SK-N-DZ (cell line): ENCODE measurements at regions not wholly inside any gene's neighbourhood (a gene's known extent, or its start where the extent isn't known, plus 50 kb on each side); places are given as distances from the start of the nearest gene placed in this dataset.
A peak's percentile ranks its signal among the peaks of the same experiment; 100 is the strongest.

Experiments
- DNase-seq: peaks from one replicate; pipeline ENCODE4 v3.0.0-alpha.2; 2015; ENCODE audit warnings: low spot score

GRCh38 chr10:83577421-83577820 lies 561.9 kb upstream of the GHITM start:
- no peak for DNase-seq

GRCh38 chr10:83580373-83581012 lies 558.8 kb upstream of the GHITM start:
- peak; percentile 81 for DNase-seq

- no peak for DNase-seq
These were observed 556.8 kb upstream of the GHITM start for GRCh38 chr10:83582407-83583095.

GRCh38 chr10:83585686-83586085 lies 553.6 kb upstream of the GHITM start:
- DNase-seq, result no peak

- no peak for DNase-seq
These were observed 546.9 kb upstream of the GHITM start for GRCh38 chr10:83592337-83592935.

GRCh38 chr10:83603708-83604107 lies 535.6 kb upstream of the GHITM start:
- no peak for DNase-seq

GRCh38 chr10:83605783-83606630 lies 533.3 kb upstream of the GHITM start:
- no peak for DNase-seq

- no peak for DNase-seq
These were observed 531.2 kb upstream of the GHITM start for GRCh38 chr10:83607959-83608745.

- DNase-seq, result no peak
These were observed 527.3 kb upstream of the GHITM start for GRCh38 chr10:83612050-83612449.

- no peak for DNase-seq
These were observed 526.6 kb upstream of the GHITM start for GRCh38 chr10:83612746-83613145.

- no peak for DNase-seq
These were observed 522.1 kb upstream of the GHITM start for GRCh38 chr10:83617172-83617571.

GRCh38 chr10:83617692-83618545 lies 521.4 kb upstream of the GHITM start:
- DNase-seq, result no peak

- DNase-seq, result peak; percentile 95
These were observed 513.4 kb upstream of the GHITM start for GRCh38 chr10:83625831-83626360.

- DNase-seq, result no peak
These were observed 506.6 kb upstream of the GHITM start for GRCh38 chr10:83632701-83633100.

GRCh38 chr10:83633547-83633946 lies 505.8 kb upstream of the GHITM start:
- DNase-seq, result no peak

- no peak for DNase-seq
These were observed 502.5 kb upstream of the GHITM start for GRCh38 chr10:83636826-83637225.

GRCh38 chr10:83647526-83647925 lies 491.8 kb upstream of the GHITM start:
- DNase-seq, result no peak

- DNase-seq, result no peak
These were observed 491.1 kb upstream of the GHITM start for GRCh38 chr10:83648201-83648600.

GRCh38 chr10:83649471-83649870 lies 489.8 kb upstream of the GHITM start:
- no peak for DNase-seq

GRCh38 chr10:83654689-83655088 lies 484.6 kb upstream of the GHITM start:
- DNase-seq, result no peak
